Nephron (organoid): ENCODE measurements at regions not wholly inside any gene's neighbourhood (a gene's known extent, or its start where the extent isn't known, plus 50 kb on each side); places are given as distances from the start of the nearest gene placed in this dataset.

ENCODE experiments used
- H3K27ac Mint-ChIP-seq, 3 experiments: 2 replicates each; pipeline ENCODE4 v1.8.0; 2020; ENCODE audit warnings: mixed read lengths in 3 of 3, mild to moderate bottlenecking in 2 of 3, moderate library complexity in 1 of 3
- H3K27me3 Mint-ChIP-seq: 2 replicates; pipeline ENCODE4 v1.8.0; 2021; ENCODE audit warnings: low read depth, mild to moderate bottlenecking, moderate library complexity, mixed read lengths
- H3K36me3 Mint-ChIP-seq: 2 replicates; pipeline ENCODE4 v1.8.0; 2020; ENCODE audit warnings: low read depth, mixed read lengths
- H3K4me1 Mint-ChIP-seq: 2 replicates; pipeline ENCODE4 v1.8.0; 2020; ENCODE audit warnings: mixed read lengths
- H3K4me3 Mint-ChIP-seq, 3 experiments: 2 replicates each; pipeline ENCODE4 v1.8.0; 2020; ENCODE audit warnings: mild to moderate bottlenecking in 3 of 3, mixed read lengths in 3 of 3, moderate library complexity in 2 of 3
- H3K9me3 Mint-ChIP-seq: 2 replicates; pipeline ENCODE4 v1.8.0; 2020; ENCODE audit warnings: mixed read lengths
- TF ChIP-seq, protein P1 (sequence below), 3 experiments: fragments of 200-600 bp; sonication (generic); IDR thresholded peaks; one replicate each; pipeline ENCODE4 v1.5.0; 2021; ENCODE audit warnings: antibody characterized with exemption in 3 of 3; ENCODE audit not compliant: unreplicated experiment in 3 of 3

DNA sequence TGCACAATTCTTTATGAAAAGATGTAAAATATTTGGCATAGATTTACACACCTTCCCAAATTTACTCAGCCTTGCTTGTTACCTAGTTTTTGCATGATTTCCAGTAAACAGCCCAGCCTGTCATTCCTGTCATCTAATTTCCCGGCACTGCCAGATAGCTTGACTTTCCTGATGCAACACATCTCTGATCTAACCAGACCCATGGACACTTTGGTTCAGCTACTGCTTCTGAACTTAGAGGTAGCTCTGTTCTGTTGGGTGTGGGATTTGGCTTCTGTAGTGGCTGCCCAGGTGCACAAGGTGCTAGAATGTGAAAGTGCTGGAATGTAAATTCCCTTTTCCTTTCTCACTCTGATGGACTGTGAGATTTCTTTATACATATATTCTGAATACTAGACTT is 1033.5 kb downstream of the SLITRK1 start:
- H3K9me3 Mint-ChIP-seq = no peaks in the 10 kb centered on the region
- TF ChIP-seq, protein P1, sequence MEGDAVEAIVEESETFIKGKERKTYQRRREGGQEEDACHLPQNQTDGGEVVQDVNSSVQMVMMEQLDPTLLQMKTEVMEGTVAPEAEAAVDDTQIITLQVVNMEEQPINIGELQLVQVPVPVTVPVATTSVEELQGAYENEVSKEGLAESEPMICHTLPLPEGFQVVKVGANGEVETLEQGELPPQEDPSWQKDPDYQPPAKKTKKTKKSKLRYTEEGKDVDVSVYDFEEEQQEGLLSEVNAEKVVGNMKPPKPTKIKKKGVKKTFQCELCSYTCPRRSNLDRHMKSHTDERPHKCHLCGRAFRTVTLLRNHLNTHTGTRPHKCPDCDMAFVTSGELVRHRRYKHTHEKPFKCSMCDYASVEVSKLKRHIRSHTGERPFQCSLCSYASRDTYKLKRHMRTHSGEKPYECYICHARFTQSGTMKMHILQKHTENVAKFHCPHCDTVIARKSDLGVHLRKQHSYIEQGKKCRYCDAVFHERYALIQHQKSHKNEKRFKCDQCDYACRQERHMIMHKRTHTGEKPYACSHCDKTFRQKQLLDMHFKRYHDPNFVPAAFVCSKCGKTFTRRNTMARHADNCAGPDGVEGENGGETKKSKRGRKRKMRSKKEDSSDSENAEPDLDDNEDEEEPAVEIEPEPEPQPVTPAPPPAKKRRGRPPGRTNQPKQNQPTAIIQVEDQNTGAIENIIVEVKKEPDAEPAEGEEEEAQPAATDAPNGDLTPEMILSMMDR (IDR thresholded peaks at IDR 0.05; ENCODE audit: unreplicated experiment in 3 of 3) = no peak
- H3K4me1 Mint-ChIP-seq = no peaks in the 10 kb centered on the region
- H3K27ac Mint-ChIP-seq = no peak overlapping the region
- no peak overlapping the region for H3K4me3 Mint-ChIP-seq
- no peaks in the 10 kb centered on the region for H3K27me3 Mint-ChIP-seq
- no peaks in the 10 kb centered on the region for H3K36me3 Mint-ChIP-seq

DNA sequence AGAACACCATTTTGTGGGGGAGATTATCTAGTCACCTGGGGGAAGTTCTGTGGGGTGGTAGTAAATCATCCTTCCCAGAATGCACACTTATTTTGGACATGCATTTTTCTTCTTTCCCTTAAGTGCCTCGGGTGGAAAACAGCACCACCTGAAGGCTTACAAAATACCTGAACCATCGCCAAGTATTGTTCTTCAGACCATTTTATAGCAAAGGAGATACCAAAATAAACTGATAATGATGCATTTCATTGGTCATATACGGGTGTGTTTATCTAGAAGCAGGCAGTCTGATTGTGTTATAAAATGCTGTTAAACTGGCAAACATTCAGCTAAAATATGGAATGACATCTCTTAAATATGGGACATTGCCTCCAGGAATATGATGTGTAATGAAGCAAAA is 1034.7 kb downstream of the SLITRK1 start:
- no peaks in the 10 kb centered on the region for H3K36me3 Mint-ChIP-seq
- no peaks in the 10 kb centered on the region for H3K4me1 Mint-ChIP-seq
- TF ChIP-seq, protein P1 (IDR thresholded peaks at IDR 0.05; ENCODE audit: unreplicated experiment in 3 of 3) = no peak
- H3K27me3 Mint-ChIP-seq = no peaks in the 10 kb centered on the region
- H3K4me3 Mint-ChIP-seq = no peak overlapping the region
- no peaks in the 10 kb centered on the region for H3K9me3 Mint-ChIP-seq
- no peak overlapping the region for H3K27ac Mint-ChIP-seq

GRCh38 chr13:82833923-82834322 is 1048.4 kb downstream of the SLITRK1 start:
- no peak overlapping the region for H3K4me3 Mint-ChIP-seq
- H3K4me1 Mint-ChIP-seq = no peaks in the 10 kb centered on the region
- TF ChIP-seq, protein P1 (IDR thresholded peaks at IDR 0.05; ENCODE audit: unreplicated experiment in 3 of 3) = no peak
- H3K9me3 Mint-ChIP-seq = no peaks in the 10 kb centered on the region
- no peaks in the 10 kb centered on the region for H3K36me3 Mint-ChIP-seq
- H3K27me3 Mint-ChIP-seq = no peaks in the 10 kb centered on the region
- no peak overlapping the region for H3K27ac Mint-ChIP-seq

DNA sequence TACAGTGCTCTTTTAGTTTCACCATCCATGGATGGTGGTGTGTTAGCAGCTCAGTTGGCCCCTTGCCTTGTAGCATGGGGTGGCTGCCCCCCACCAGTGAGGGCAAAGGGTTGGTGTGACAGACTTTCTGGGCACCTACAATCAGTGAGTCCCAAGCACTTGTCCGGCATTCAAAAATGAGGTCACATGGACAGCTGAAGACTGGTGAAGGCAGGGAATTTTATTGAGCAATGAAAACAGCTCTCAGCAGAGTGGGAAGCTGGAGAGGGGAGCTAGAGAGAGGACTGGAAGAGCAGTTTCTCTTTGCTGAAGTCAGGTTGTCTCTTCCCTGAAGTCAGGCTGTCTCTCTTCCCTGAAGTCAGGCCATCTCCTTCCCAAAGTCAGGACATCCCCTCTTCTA is 1053.2 kb downstream of the SLITRK1 start:
- TF ChIP-seq, protein P1 (IDR thresholded peaks at IDR 0.05; ENCODE audit: unreplicated experiment in 3 of 3) = no peak
- Mint-ChIP-seq H3K27ac (no peak overlapping the region), H3K36me3 (no peaks in the 10 kb centered on the region), H3K9me3 (no peaks in the 10 kb centered on the region), H3K27me3 (peaks cover 3% of the 10 kb centered on the region), H3K4me3 (no peak overlapping the region), H3K4me1 (no peaks in the 10 kb centered on the region)

- Mint-ChIP-seq H3K9me3 (no peaks in the 10 kb centered on the region), H3K36me3 (no peaks in the 10 kb centered on the region)
Observed at GRCh38 chr13:82827724-82828123, 1054.5 kb downstream of the SLITRK1 start.

DNA sequence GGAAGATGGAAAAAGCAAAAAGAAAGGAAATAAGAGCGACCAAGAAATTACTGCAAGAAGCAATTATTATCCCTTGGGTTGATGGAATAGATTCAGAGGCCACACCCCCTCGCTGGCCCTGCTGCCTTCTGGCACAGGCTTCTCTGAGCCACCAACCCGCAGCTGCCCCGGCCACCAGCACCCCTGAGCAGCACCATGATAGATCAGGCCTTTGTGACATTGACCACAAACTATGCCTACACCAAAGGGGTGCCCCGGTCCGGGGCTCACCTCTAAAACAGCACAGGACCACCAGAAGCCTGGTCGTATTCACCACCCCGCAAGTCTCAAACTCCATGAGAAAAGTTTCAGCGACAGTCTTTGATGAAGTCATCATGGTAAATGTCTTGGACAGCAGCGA is 1059.3 kb downstream of the SLITRK1 start:
- H3K27me3 Mint-ChIP-seq = peaks cover 3% of the 10 kb centered on the region
- TF ChIP-seq, protein P1 (IDR thresholded peaks at IDR 0.05; ENCODE audit: unreplicated experiment in 3 of 3) = no peak
- H3K4me1 Mint-ChIP-seq = no peaks in the 10 kb centered on the region
- H3K36me3 Mint-ChIP-seq = no peaks in the 10 kb centered on the region
- no peaks in the 10 kb centered on the region for H3K9me3 Mint-ChIP-seq
- no peak overlapping the region for H3K4me3 Mint-ChIP-seq
- no peak overlapping the region for H3K27ac Mint-ChIP-seq

More at GRCh38 chr13:82827724-82828123, 1054.5 kb downstream of the SLITRK1 start:
- no peak overlapping the region for H3K27ac Mint-ChIP-seq
- H3K27me3 Mint-ChIP-seq = peaks cover 3% of the 10 kb centered on the region
- no peaks in the 10 kb centered on the region for H3K4me1 Mint-ChIP-seq
- TF ChIP-seq, protein P1 (IDR thresholded peaks at IDR 0.05; ENCODE audit: unreplicated experiment in 3 of 3) = no peak
- no peak overlapping the region for H3K4me3 Mint-ChIP-seq
